ENCODE measurements at regions not wholly inside any gene's neighbourhood (a gene's known extent, or its start where the extent isn't known, plus 50 kb on each side); places are given as distances from the start of the nearest gene placed in this dataset.

DNA sequence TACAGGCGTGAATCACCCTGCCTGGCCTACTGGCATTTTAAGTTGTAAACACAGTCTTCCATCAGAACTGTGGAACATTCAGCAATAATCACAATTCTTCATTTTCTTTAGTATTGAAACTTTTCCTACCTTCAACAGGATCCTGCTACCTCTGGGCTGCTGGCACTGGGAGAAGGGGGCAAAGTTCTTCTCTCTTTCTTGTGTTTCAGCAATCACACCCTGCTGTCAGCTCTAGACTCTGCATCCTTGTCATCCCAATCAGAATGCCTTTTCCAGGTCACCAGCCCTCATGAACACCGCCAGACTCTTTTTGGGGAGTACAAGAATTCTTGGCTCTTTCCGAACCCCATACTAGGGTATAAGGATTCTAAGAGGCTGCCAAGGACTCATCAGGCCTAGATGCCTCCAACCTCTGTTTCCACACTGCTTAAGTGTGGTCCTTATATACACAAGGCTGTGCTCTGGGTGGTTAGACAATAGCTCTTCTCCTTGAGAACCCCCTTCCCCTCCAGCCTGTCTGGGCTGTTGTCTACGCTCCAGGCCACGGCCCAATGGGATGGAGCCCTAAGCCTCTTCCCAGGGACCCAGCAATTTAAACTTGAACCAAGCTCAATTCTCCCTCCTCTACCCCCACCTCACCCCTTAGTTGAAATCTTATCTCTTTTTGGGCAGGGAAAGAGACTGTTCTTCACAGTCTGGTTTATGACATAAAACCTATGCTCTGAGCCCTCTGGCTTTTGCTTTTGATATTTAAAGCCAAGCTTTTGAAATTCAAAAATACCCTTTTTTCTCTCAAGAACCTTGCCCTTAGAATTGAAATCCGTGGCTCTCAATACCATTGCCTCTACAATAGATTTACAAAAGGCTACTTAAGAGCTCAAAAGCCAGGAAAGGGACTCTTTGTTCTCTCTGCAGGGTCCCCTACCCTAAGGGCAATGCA lies 327.4 kb downstream of the BUD13 start:
- 68 to 75% methylated on average over 6 of the region's 6 CpGs for WGBS, 2 donors
- Histone ChIP-seq H3K27me3 (no peaks in the 10 kb centered on the region), H3K4me3 (no peak overlapping the region), H3K9me3 (peaks cover 0 to 7% (median 2%) of the 10 kb centered on the region in 4 donors), H3K27ac (no peak overlapping the region), H3K4me1 (no peaks in the 10 kb centered on the region), H3K36me3 (no peaks in the 10 kb centered on the region)
- TF ChIP-seq POLR2A (IDR thresholded peaks at IDR 0.05) (no peak), EP300 (IDR thresholded peaks at IDR 0.05) (no peak), POLR2AphosphoS5 (IDR thresholded peaks at IDR 0.05) (no peak)
- TF ChIP-seq, protein P1, sequence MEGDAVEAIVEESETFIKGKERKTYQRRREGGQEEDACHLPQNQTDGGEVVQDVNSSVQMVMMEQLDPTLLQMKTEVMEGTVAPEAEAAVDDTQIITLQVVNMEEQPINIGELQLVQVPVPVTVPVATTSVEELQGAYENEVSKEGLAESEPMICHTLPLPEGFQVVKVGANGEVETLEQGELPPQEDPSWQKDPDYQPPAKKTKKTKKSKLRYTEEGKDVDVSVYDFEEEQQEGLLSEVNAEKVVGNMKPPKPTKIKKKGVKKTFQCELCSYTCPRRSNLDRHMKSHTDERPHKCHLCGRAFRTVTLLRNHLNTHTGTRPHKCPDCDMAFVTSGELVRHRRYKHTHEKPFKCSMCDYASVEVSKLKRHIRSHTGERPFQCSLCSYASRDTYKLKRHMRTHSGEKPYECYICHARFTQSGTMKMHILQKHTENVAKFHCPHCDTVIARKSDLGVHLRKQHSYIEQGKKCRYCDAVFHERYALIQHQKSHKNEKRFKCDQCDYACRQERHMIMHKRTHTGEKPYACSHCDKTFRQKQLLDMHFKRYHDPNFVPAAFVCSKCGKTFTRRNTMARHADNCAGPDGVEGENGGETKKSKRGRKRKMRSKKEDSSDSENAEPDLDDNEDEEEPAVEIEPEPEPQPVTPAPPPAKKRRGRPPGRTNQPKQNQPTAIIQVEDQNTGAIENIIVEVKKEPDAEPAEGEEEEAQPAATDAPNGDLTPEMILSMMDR (IDR thresholded peaks at IDR 0.05): no peak
- ATAC-seq (ENCODE audit: low FRiP score in 2 of 2): peak in 1 of 2 donors; percentile 49
- no peak for DNase-seq

DNA sequence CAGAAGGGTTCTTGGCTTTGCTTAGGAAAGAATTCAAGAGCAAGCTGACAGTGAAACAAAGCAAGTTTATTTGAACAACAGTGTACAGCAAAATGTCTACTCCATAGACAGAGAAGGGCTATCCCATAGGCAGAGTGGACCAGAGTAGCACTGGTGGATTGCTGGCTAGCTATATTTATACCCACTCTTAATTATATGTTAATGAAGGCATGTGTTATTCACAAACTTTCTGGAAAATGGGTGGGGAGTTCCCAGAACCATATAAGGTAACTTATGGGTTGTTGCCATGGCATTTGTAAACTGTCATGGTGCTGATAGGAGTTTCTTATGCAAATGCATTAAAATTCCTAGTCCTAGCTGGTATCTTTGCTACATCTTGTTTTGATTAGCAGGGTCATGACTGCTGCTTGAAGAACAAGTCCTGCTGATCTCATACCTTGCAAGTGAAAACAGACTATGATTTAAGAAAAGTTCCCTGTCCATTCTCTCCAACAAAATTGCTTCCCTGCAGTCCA lies 330.5 kb downstream of the BUD13 start:
- Histone ChIP-seq H3K27me3 (no peaks in the 10 kb centered on the region), H3K36me3 (no peaks in the 10 kb centered on the region), H3K9me3 (peaks cover 0 to 9% (median 2%) of the 10 kb centered on the region in 4 donors), H3K4me3 (no peak overlapping the region), H3K4me1 (no peaks in the 10 kb centered on the region), H3K27ac (no peak overlapping the region)
- no peak for ATAC-seq (ENCODE audit: low FRiP score in 2 of 2)
- DNase-seq: no peak
- TF ChIP-seq, protein P1 (IDR thresholded peaks at IDR 0.05): no peak
- TF ChIP-seq EP300 (IDR thresholded peaks at IDR 0.05) (no peak), POLR2AphosphoS5 (IDR thresholded peaks at IDR 0.05) (no peak), POLR2A (IDR thresholded peaks at IDR 0.05) (no peak)

DNA sequence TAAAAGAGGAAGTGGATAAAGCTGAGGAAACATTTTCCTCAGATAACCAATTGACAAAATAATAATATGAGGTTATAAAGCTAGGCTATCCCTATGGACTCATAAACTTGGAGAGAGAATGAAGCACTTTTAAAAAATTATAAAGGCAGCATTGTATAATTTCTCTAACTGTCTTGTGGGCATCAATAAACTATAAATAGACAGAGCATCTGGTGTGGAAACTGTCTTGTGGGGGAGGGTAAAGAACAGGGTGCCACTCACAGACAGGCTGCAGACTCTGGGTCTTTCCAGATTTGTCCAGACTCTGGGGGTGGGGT lies 333.5 kb downstream of the BUD13 start:
- DNase-seq: no peak
- Histone ChIP-seq H3K4me1 (no peaks in the 10 kb centered on the region), H3K36me3 (no peaks in the 10 kb centered on the region), H3K27ac (no peak overlapping the region), H3K27me3 (no peaks in the 10 kb centered on the region), H3K4me3 (no peak overlapping the region), H3K9me3 (peaks cover 0 to 9% (median 2%) of the 10 kb centered on the region in 4 donors)
- TF ChIP-seq POLR2AphosphoS5 (IDR thresholded peaks at IDR 0.05) (no peak), POLR2A (IDR thresholded peaks at IDR 0.05) (no peak), EP300 (IDR thresholded peaks at IDR 0.05) (no peak)
- TF ChIP-seq, protein P1 (IDR thresholded peaks at IDR 0.05): no peak
- ATAC-seq (ENCODE audit: low FRiP score in 2 of 2): no peak

DNA sequence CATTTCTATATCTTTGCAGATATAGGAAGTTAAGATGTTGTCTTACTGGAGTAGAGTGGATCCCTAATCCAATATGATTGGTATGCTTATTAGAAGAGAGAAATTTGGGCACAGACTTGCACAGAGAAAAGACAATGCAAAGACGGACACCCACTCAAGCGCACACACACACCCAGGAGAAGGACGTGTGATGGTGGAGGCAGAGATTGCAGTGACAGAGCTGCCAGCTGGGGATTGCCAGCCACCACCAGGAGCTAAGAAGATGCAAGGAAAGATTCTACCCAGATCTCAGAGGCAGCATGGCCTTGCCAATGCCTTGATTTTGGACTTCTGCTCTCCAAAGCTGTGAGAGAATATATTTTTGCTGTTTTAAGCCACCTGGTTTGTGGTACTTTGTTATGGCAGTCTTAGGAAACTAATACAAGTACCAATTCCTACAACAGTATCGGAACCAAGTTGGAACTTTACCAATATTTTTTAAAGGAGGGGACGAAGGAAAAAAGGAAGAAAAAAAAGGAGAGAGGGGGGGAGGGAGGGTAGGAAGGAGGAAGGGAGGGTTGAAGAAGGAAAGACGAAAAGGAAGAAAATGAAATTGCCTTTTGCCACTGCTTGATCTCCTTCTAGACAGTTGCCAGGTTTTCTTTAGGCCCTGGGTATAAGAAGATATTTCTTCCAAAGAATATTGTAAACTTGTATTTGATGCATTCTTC lies 334.0 kb downstream of the BUD13 start:
- DNase-seq (no peak), ATAC-seq (ENCODE audit: low FRiP score in 2 of 2) (no peak)
- Histone ChIP-seq H3K27me3 (no peaks in the 10 kb centered on the region), H3K27ac (no peak overlapping the region), H3K36me3 (no peaks in the 10 kb centered on the region), H3K4me3 (no peak overlapping the region), H3K9me3 (peaks cover 0 to 9% (median 2%) of the 10 kb centered on the region in 4 donors), H3K4me1 (no peaks in the 10 kb centered on the region)
- no peak for TF ChIP-seq EP300 (IDR thresholded peaks at IDR 0.05)
- TF ChIP-seq, protein P1 (IDR thresholded peaks at IDR 0.05): no peak
- no peak for TF ChIP-seq POLR2A (IDR thresholded peaks at IDR 0.05)
- no peak for TF ChIP-seq POLR2AphosphoS5 (IDR thresholded peaks at IDR 0.05)
- WGBS, 2 donors: 78 to 79% methylated on average over 6 of the region's 6 CpGs
